B cell (primary cell): ENCODE measurements at regions not wholly inside any gene's neighbourhood (a gene's known extent, or its start where the extent isn't known, plus 50 kb on each side); places are given as distances from the start of the nearest gene placed in this dataset.
"Not testable (repeated sequence)": the region's sequence is repeated elsewhere in the genome, so short reads cannot be mapped to it uniquely, and the experiment has no call there.

ENCODE experiments used
- CTCF ChIP-seq: fragments of 200-600 bp; IDR thresholded peaks from one replicate; pipeline ENCODE4 v1.8.0; 2022; ENCODE audit warnings: antibody characterized with exemption, mild to moderate bottlenecking
- EZH2 ChIP-seq: IDR thresholded peaks from 2 replicates; pipeline ENCODE4 v1.6.1; 2012; ENCODE audit warnings: borderline replicate concordance, low read depth, mild to moderate bottlenecking, moderate library complexity, low read length; ENCODE audit not compliant: insufficient read depth, poor library complexity, severe bottlenecking

GRCh38 chr2:91775193-91775592 is 3083.7 kb downstream of the RPIA start:
- not testable (repeated sequence) for TF ChIP-seq CTCF, EZH2
